DMS79 treated with DMSO at 0.1 percent for 48 hours (cell line): ENCODE measurements at regions not wholly inside any gene's neighbourhood (a gene's known extent, or its start where the extent isn't known, plus 50 kb on each side); places are given as distances from the start of the nearest gene placed in this dataset.
"Not testable (repeated sequence)": the region's sequence is repeated elsewhere in the genome, so short reads cannot be mapped to it uniquely, and the experiment has no call there.

Source experiments
- DNase-seq: peaks from one replicate; lab custom pipeline; 2025; lab: John Stamatoyannopoulos, UW

DNA sequence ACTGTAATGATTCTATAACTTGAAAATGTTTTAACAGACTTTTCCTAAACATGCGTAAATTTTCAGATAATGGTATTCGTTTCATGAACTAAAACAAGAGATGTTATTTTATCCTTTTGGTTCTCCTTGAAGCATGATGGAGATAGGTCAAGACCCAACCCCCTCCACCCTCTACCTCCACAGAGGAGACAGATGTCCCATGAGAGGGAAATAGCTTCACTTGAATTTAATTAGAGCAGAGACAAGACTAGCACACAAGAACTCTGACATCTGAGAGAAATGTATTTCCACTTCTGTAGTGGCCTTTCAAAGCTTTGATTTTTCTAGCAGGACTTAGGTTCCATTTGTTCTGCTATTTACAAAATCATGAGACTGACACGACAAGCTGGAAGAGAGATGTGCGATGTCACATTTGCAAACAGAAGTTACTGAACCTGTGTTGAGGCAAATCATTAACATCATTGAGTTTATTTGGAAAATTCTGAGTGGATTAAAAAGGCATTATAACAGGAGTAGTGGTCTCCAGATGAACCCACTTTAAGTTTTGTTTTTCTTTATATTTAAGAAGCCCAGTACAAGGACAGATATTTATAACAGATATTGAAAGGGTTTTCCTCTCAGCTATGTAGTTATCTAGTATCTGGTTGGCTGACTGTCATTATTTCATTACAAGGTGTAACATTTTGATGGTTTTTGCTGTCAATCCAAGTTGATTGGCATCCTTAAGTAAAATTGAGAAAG lies 276.2 kb downstream of the ASXL3 start:
- DNase-seq: no peak

GRCh38 chr18:33853187-33853586 lies 275.2 kb downstream of the ASXL3 start:
- DNase-seq: no peak

DNA sequence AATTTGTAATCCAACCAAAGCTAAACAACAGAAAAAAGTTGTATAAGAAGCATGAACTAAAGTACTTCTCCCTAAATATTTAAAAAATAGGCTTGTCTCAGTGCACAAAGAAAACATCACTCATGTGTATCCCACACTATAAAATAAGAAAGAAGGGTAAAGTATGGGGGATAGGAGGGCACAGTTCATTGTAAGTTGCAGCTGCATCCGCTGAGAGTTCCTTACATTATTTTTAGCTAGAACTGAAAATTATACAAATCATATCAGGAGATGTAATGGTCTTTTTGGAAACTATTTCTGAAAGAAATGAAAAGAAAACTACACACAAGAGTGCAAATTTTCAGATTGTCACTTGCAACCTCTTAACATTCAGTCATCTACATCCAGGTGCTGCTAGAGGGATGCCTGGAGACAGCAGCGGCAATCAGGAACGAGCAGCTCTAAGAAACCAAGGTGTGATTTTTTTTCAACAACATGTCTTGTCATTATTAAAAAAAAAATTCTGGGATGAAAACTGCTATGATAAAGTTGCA lies 273.6 kb downstream of the ASXL3 start:
- DNase-seq: no peak

DNA sequence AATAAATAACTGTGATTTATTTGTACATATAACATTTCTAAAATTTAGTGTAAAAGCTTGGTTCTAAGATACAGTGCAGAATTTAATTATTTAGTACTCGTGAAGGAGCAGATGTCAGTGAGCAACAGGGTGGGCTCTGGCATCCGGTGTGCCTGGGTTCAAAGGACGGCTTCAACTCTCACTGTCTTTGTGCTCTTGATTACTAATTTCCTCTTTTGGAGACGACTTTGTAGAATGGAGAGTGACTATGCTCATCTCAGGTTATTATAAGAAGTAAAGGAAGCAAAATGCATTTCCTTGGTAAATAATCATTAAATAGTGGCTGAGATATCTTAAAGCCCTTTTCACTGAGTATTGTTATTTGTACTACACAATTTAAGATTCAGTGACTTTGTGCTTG lies 271.7 kb downstream of the ASXL3 start:
- DNase-seq: no peak

DNA sequence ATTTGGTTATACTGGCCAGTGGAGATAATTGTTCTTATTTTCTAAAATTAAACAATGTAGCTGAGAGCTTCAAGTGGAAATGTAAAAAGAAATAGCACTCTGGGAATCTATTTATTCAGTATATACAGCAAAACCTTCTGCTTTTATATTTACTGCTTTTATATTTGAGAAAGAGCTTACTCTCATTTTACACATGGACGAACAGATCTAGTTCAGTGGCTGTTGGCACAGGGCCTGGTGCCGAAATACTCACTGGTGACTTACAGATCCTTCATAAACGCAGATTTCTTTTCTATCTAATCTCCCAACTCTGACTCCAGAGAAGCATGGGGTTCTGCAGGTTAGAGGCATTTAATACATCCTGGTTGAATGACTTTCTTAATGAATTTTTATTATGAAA lies 266.2 kb downstream of the ASXL3 start:
- DNase-seq: peak; percentile 56

DNA sequence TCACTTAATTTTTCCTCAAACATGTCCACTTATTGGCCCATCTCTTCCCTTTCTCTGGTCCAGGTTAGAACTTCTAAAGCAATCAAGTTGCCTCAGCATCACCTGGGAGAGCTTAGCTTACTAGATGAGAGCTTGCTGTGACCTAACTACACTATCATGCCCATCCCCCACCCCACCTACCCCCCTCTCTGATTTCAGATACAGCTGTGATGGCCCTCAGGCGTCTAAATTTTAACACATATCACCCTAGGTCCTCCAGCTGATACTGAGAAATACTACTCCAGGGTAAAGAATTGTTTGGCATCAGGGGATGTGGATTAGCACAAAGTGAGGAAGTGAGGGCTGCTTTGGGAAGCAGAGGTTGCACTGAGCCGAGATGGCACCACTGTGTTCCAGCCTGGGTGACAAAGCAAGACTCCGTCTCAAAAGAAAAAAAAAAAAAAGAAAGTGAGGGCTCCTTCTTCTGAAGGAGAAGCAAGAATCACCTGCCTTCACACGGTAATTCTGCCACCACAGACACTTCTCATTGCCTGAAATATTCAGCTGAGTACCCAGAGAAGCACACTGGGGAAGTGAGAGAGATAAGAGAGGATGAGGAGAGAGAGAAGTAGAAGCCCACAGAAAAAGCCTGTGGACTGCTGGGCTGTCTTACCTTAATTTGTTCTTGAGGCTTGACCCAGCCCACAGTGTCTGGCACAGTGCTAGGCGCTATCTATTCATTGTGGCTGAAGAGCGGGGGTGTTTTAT lies 263.4 kb downstream of the ASXL3 start:
- DNase-seq: no peak

- DNase-seq: no peak
These were observed 262.2 kb downstream of the ASXL3 start for GRCh38 chr18:33840212-33840593.

GRCh38 chr18:33839452-33840211 lies 261.6 kb downstream of the ASXL3 start:
- no peak for DNase-seq

DNA sequence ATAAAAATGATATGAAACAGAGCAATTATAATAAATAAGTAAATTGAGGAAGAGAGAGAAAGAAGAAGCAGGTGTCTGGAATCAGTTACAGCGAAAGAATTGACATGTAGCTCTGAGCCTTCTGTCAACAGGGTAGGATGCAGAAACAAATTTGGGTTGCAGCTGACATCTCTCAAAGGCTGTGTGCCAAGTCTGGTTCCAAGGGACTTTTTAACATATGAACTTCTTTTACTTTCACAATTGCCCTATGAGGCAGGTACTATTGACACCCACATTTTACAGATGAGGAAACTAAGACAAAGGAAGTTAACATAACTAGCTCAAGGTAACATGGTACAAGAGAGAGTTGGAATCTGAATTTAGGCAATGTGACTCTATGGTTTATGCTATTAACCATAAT lies 260.0 kb downstream of the ASXL3 start:
- no peak for DNase-seq

DNA sequence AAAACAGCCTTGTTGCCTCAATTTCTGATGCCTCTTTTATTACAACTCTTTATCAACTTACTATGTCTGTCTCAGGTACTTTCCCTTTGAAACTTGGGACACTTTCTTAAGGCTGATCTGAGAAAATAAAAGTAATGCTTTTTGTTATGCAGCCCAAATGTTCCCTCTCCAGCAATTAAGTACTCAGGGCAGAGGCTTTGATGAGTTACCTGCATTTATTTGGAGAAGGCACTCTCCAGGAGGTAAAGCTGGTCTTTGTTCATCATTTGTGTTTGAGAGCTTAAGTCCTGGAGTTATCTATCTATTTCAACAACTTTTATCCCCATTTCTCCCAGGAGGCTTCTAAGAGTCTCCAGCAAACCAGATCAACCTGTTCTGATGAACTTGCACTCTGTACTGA lies 259.2 kb downstream of the ASXL3 start:
- no peak for DNase-seq

DNA sequence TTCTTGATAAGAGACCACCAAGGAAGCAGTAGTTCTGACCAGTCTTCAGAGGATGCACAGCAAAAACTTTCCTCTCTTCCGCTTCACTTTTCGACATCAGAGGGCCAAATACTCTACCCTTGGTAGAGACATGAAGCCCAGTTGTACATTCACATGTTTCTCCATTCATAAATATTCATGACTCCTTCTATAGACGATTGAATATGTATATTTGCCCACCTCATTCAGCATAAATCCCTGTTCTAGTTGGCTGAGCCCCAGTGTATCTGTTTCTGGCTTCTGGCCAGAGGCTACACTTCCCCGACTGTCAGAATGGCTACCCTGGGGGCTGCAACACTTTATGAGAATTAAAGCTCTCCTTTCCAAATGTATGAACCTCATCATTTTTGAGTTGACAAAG lies 258.5 kb downstream of the ASXL3 start:
- DNase-seq: no peak

GRCh38 chr18:33835419-33835818 lies 257.4 kb downstream of the ASXL3 start:
- DNase-seq: no peak

DNA sequence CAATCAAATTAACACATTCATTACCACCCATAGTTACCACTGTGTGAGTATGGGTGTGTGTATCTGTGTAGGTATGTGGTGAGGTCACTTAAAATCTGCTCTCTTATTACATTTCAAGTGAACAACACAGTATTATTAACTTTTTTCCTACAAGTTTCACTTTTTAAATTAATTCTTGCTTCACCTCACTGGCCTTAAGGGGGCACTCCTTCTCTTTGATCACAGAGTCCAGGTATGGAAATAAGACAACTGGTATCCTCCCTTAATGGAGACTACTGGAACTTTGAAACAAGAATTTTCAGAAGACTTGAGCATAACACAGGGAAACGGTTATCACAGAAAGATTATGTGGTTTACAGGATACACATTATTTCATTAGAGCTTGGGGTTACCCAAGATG lies 255.8 kb downstream of the ASXL3 start:
- no peak for DNase-seq

DNA sequence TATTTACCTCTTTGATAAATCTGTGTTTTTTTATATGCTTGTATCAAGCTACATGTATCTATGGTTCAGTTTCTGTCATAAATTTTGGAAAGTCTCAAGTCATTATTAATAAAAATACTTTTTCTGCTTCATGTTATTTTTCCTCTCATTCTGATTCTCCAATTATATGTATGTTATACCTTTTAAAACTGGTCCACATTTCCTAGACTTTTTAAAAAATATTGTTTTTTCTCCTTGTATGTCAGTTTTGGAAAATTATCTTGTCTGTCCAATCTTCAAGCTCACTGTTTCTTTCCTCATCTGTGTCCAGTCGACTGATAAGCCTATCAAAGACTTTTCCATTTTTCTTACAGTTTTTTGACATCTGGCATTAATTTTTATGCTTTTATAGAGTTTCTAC lies 253.4 kb downstream of the ASXL3 start:
- no peak for DNase-seq

DNA sequence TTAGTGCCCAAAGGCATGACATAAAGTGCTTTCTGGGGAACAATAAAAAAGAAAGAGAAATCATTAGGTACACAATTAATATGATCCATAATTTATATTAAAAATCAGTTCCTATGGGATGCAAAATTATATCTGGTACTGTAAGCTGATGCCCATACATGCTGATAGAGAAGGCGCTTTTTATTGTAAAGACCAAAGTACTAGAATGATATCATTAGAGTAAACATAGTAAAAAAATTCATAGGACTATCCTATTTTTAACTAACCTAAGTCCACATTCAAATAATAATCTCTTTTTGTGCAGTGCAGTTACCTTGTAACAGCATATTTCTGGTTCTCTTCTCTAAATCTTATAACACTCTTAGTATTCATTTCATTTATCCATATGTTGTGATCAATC lies 252.2 kb downstream of the ASXL3 start:
- DNase-seq: no peak

DNA sequence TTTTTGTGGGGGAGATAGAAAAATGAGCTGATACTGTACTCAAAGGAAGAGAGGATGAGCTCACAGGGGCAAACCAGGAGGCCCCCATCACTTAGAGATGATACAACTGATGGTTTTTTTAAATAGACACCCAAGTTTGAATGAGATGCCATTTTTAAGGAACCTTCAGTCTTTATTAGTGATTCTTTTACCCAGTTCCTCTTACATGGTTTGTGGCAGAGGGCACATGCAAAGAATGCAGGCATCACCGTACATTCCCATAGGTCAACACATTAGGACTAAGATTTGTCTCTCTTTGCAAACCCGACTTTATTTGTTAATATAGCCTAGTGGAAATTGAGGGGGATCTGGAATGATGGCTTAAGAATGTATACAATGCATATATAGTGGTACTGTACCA lies 250.9 kb downstream of the ASXL3 start:
- DNase-seq: no peak

GRCh38 chr18:33826151-33826550 lies 248.1 kb downstream of the ASXL3 start:
- no peak for DNase-seq

GRCh38 chr18:33821503-33821902 lies 243.5 kb downstream of the ASXL3 start:
- no peak for DNase-seq

GRCh38 chr18:33820517-33821371 lies 242.7 kb downstream of the ASXL3 start:
- DNase-seq: no peak

- DNase-seq: not testable (repeated sequence)
These were observed 241.8 kb downstream of the ASXL3 start for GRCh38 chr18:33819692-33820343.

GRCh38 chr18:33818145-33818544 lies 240.1 kb downstream of the ASXL3 start:
- DNase-seq: no peak
